ENCODE measurements at regions not wholly inside any gene's neighbourhood (a gene's known extent, or its start where the extent isn't known, plus 50 kb on each side); places are given as distances from the start of the nearest gene placed in this dataset.
A peak's percentile ranks its signal among the peaks of the same experiment; 100 is the strongest.

- no peak for DNase-seq
Observed at GRCh38 chr7:18153183-18153748, 125.6 kb upstream of the PRPS1L1 start.

GRCh38 chr7:18154726-18155125 lies 127.1 kb upstream of the PRPS1L1 start:
- no peak for DNase-seq

- no peak for DNase-seq
Observed at GRCh38 chr7:18157233-18157632, 129.6 kb upstream of the PRPS1L1 start.

GRCh38 chr7:18162657-18163056 lies 135.0 kb upstream of the PRPS1L1 start:
- DNase-seq, result no peak

GRCh38 chr7:18163091-18163490 lies 135.4 kb upstream of the PRPS1L1 start:
- DNase-seq, result no peak

GRCh38 chr7:18165166-18165565 lies 137.5 kb upstream of the PRPS1L1 start:
- DNase-seq, result no peak

- DNase-seq, result no peak
Observed at GRCh38 chr7:18166002-18166401, 138.4 kb upstream of the PRPS1L1 start.

- DNase-seq, result no peak
Observed at GRCh38 chr7:18167815-18168214, 140.2 kb upstream of the PRPS1L1 start.

- DNase-seq, result peak; percentile 4
Observed at GRCh38 chr7:18174996-18175395, 147.3 kb upstream of the PRPS1L1 start.

- DNase-seq, result no peak
Observed at GRCh38 chr7:18175801-18176450, 148.3 kb upstream of the PRPS1L1 start.

- DNase-seq, result no peak
Observed at GRCh38 chr7:18177129-18177814, 149.6 kb upstream of the PRPS1L1 start.

GRCh38 chr7:18177815-18178660 lies 150.4 kb upstream of the PRPS1L1 start:
- peak; percentile 24 to 37 for DNase-seq

GRCh38 chr7:18179093-18179492 lies 151.4 kb upstream of the PRPS1L1 start:
- DNase-seq, result no peak

GRCh38 chr7:18180685-18181084 lies 153.0 kb upstream of the PRPS1L1 start:
- DNase-seq, result no peak

GRCh38 chr7:18189500-18190126 lies 162.0 kb upstream of the PRPS1L1 start:
- peak in 1 of 2 donors; percentile 1 for DNase-seq

- no peak for DNase-seq
Observed at GRCh38 chr7:18191341-18191740, 163.7 kb upstream of the PRPS1L1 start.

- no peak for DNase-seq
Observed at GRCh38 chr7:18191862-18192625, 164.4 kb upstream of the PRPS1L1 start.

GRCh38 chr7:18194616-18195015 lies 167.0 kb upstream of the PRPS1L1 start:
- no peak for DNase-seq

GRCh38 chr7:18196638-18197037 lies 169.0 kb upstream of the PRPS1L1 start:
- no peak for DNase-seq

GRCh38 chr7:18198868-18199267 lies 171.2 kb upstream of the PRPS1L1 start:
- no peak for DNase-seq

- no peak for DNase-seq
Observed at GRCh38 chr7:18200266-18200665, 172.6 kb upstream of the PRPS1L1 start.

- DNase-seq, result no peak
Observed at GRCh38 chr7:18200855-18201254, 173.2 kb upstream of the PRPS1L1 start.
